BJ (cell line): ENCODE measurements at regions not wholly inside any gene's neighbourhood (a gene's known extent, or its start where the extent isn't known, plus 50 kb on each side); places are given as distances from the start of the nearest gene placed in this dataset.

ENCODE experiments used
- CTCF ChIA-PET: fragments of 350-600 bp; formaldehyde crosslinking; extraction: SDS; loops from one replicate; lab custom pipeline; 2021; ENCODE audit warnings: antibody characterized with exemption, inconsistent platforms; lab: Yijun Ruan, JAX
- POLR2A ChIA-PET: fragments of 300-600 bp; sonication (Branson Sonifier 250); formaldehyde crosslinking; extraction: SDS; loops from one replicate; lab custom pipeline; 2021; ENCODE audit warnings: antibody characterized with exemption; lab: Charles Lee
- DNase-seq: peaks from one replicate; pipeline ENCODE4 v3.0.0-alpha.2; 2011; ENCODE audit warnings: low read depth
- H3K27me3 ChIP-seq: 2 replicates; pipeline ENCODE4 v1.6.0; 2011; ENCODE audit warnings: low read length; ENCODE audit not compliant: control insufficient read depth, insufficient read depth
- H3K36me3 ChIP-seq: 2 replicates; pipeline ENCODE4 v1.5.1; 2011; ENCODE audit warnings: low read length; ENCODE audit not compliant: control insufficient read depth, insufficient read depth
- H3K4me3 ChIP-seq: 2 replicates; pipeline ENCODE4 v1.5.1; 2011; ENCODE audit warnings: low read depth, mild to moderate bottlenecking, control low read depth, low read length
- TF ChIP-seq, protein P1 (sequence below): IDR thresholded peaks from 2 replicates; pipeline ENCODE4 v1.5.1; 2011; ENCODE audit warnings: low read depth, mild to moderate bottlenecking, control low read depth, inconsistent platforms, low read length, moderate library complexity; ENCODE audit not compliant: insufficient read depth

DNA sequence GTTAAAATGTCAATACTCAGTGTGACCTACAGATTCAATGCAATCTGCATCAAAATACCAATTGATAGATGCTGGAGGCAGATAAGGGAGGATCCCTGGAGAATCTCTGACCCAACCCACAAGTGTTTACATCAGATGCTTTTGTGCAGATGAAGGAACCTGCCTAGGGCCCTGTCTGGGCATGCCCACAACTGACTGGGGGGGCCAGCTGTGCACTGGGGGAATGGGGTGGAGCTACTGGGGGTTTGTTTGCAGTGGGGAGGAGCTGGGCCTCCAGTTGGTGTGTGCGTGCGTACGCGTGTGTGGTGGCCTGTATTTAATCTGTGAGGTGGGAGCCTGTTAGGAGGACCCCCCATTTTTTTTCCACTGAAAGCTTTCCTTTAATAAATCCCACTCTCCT lies 244.9 kb downstream of the TRIM36 start:
- no peak for DNase-seq
- Histone ChIP-seq H3K27me3 (no peaks in the 10 kb centered on the region), H3K36me3 (no peaks in the 10 kb centered on the region), H3K4me3 (no peak overlapping the region)
- POLR2A ChIA-PET = no interaction called here
- CTCF ChIA-PET = no interaction called here
- TF ChIP-seq, protein P1, sequence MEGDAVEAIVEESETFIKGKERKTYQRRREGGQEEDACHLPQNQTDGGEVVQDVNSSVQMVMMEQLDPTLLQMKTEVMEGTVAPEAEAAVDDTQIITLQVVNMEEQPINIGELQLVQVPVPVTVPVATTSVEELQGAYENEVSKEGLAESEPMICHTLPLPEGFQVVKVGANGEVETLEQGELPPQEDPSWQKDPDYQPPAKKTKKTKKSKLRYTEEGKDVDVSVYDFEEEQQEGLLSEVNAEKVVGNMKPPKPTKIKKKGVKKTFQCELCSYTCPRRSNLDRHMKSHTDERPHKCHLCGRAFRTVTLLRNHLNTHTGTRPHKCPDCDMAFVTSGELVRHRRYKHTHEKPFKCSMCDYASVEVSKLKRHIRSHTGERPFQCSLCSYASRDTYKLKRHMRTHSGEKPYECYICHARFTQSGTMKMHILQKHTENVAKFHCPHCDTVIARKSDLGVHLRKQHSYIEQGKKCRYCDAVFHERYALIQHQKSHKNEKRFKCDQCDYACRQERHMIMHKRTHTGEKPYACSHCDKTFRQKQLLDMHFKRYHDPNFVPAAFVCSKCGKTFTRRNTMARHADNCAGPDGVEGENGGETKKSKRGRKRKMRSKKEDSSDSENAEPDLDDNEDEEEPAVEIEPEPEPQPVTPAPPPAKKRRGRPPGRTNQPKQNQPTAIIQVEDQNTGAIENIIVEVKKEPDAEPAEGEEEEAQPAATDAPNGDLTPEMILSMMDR = no peak

DNA sequence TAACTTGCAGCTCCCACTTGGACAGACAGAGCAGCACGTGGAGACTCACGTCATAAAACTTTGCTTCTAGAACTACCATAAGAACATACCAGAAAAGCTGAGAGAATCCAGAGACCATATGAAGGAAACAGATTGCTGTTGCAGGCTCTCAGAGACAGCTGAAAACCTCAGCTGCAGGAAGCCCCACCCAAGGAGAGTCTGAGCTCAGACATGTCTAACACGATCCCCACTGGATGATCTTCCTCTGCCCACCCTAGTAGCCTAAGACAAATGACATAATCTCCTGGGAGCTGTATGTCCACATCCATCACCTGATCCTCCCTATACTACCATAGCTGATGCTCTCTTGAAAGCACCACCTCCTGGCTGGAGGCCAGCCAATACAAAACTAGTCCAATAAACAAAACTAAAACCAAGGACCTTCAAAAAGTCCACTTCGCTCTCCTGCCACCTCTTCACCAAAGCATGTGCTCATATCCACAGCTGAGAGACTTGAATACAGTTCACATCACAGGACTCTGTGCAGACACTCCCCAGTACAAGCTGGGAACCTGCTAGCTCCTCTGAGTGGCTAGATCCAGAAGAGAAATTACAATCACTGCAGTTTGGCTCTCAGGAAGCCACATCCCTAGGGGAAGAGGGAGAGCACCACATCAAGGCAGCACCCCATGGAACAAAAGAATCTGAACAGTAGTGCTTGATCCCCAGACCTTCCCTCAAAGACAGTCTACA lies 257.4 kb downstream of the TRIM36 start:
- CTCF ChIA-PET = no interaction called here
- POLR2A ChIA-PET = no interaction called here
- TF ChIP-seq, protein P1 = no peak

DNA sequence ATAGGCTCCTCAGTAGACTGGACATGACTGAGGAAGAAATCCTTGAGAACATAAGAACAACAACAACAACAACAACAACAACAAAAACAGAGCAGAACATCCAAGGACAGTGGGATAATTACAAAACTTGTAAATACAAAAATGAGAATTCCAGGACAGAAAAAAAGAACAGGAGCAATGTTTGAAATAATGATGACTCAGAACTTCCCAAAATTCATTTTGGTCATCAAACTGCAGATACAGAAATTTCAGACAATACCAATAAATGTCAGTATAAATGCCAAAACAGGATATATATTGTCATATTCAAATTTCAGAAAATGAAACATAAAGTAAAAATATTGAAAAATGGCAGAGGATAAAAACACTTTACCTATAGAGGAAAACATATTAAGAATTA lies 259.0 kb downstream of the TRIM36 start:
- CTCF ChIA-PET = no interaction called here
- Histone ChIP-seq H3K36me3 (no peaks in the 10 kb centered on the region), H3K27me3 (no peaks in the 10 kb centered on the region), H3K4me3 (no peak overlapping the region)
- TF ChIP-seq, protein P1 = no peak
- DNase-seq = no peak
- POLR2A ChIA-PET = no interaction called here

More for the DNA sequence above, 257.4 kb downstream of the TRIM36 start:
- Histone ChIP-seq H3K27me3 (no peaks in the 10 kb centered on the region), H3K4me3 (no peak overlapping the region), H3K36me3 (no peaks in the 10 kb centered on the region)
- no peak for DNase-seq

DNA sequence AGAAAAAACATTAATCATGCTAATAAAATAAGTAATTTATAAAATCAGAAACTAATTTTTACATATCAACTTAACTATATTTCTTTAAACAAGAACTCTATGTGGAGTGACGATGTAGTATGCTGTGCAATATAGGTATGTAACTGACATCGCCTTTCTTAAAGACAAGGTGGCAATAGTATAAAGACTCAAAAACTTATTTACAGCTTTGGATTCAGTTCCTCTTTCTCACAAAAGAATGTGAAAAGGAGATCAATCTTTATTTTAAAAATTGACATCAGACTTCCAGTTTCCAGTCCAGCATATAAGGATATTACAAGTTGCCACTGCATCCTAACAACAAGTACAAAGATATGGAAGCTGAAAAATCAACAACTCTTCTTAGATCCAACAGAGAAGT lies 260.3 kb downstream of the TRIM36 start:
- TF ChIP-seq, protein P1 = no peak
- ChIA-PET POLR2A (no interaction called here), CTCF (no interaction called here)
- DNase-seq = no peak
- H3K27me3 ChIP-seq = no peaks in the 10 kb centered on the region
- no peak overlapping the region for H3K4me3 ChIP-seq
- H3K36me3 ChIP-seq = no peaks in the 10 kb centered on the region

DNA sequence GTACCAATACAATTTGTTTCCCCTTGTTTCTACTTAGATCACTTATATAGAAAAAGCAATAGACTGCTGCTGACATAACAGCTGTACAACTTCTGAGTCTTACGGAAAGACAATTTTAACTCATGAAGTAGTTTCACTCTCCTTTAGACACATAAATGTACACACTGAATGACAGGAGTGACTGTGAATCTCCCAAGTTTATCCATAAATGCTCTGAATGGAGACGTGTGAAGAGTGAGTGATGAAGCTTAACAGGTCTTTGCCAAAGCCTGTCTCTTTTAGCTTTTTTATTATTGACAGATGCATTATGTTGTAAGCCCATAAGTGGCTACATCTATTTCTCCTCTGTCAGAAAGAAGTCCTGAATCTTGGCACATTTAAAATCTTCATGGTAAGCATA lies 265.9 kb downstream of the TRIM36 start:
- Histone ChIP-seq H3K27me3 (no peaks in the 10 kb centered on the region), H3K36me3 (no peaks in the 10 kb centered on the region), H3K4me3 (no peak overlapping the region)
- ChIA-PET POLR2A (no interaction called here), CTCF (no interaction called here)
- no peak for DNase-seq
- TF ChIP-seq, protein P1 = no peak
